OCI-LY1 (cell line): ENCODE measurements at regions not wholly inside any gene's neighbourhood (a gene's known extent, or its start where the extent isn't known, plus 50 kb on each side); places are given as distances from the start of the nearest gene placed in this dataset.

Experiments
- CTCF ChIP-seq: fragments of 200-600 bp; sonication (generic), shearing (Covaris generic); IDR thresholded peaks from 2 replicates; pipeline ENCODE4 v1.5.1; 2017; ENCODE audit warnings: mild to moderate bottlenecking, antibody characterized with exemption, low read length, moderate library complexity, mixed read lengths
- EZH2 ChIP-seq: fragments of 200-600 bp; sonication (generic), shearing (Covaris generic); IDR thresholded peaks from 2 replicates; pipeline ENCODE4 v1.8.0; 2017; ENCODE audit warnings: borderline replicate concordance, mixed run types, mild to moderate bottlenecking, antibody characterized with exemption, low read length, moderate library complexity, mixed read lengths

GRCh38 chr20:48149902-48150301, 364.6 kb upstream of the SULF2 start:
- TF ChIP-seq CTCF (no peak), EZH2 (no peak)
